Vagina (tissue), 2 donors: ENCODE measurements at regions not wholly inside any gene's neighbourhood (a gene's known extent, or its start where the extent isn't known, plus 50 kb on each side); places are given as distances from the start of the nearest gene placed in this dataset.

Experiments
- POLR2AphosphoS5 ChIP-seq, 2 donors: sonication (generic); formaldehyde crosslinking; IDR thresholded peaks; one replicate each; pipeline ENCODE4 v1.9.0; 2017; ENCODE audit warnings: antibody characterized with exemption in 2 of 2, mild to moderate bottlenecking in 2 of 2, low read depth in 1 of 2; ENCODE audit not compliant: insufficient read depth in 1 of 2
- TF ChIP-seq, protein P1 (sequence below), 3 experiments: fragments of 450-650 bp in 2 of 3; fragments of 200-600 bp in 1 of 3; sonication (generic) in 1 of 3; IDR thresholded peaks; one replicate each; pipeline ENCODE4 v1.5.1; 2017 to 2019; ENCODE audit warnings: antibody characterized with exemption in 3 of 3, mild to moderate bottlenecking in 2 of 3, moderate library complexity in 2 of 3

DNA sequence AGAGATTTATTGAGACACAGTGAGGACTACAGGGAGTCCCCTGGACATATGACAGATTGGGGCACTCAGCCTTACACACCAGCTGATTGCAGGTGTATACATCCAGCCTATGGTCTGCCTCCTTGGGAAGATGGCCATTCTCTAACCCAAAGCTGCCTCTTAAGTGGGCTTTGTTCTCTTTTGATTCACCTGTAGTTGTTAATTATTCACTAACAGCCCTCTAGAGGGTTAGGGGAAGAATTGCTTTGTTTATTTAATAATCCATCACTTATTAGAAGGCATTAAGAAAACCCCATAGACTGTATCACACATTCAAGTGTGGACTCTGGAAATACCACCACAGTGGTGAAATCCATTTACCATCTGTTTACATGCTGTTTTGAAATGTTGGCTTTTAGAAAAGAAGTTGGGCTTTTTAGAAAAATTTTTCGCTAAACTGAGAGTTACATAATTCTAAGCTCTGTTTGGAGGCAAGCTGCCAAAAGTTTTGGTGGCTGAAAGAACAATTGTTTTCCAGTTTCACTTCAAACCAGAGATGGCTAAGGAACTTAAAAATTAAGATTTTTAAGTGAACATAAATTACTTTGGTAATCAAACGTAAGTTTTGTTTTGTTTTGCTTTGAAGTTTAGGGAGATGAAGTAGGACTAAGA, 379.1 kb downstream of the ADRA2A start:
- TF ChIP-seq, protein P1, sequence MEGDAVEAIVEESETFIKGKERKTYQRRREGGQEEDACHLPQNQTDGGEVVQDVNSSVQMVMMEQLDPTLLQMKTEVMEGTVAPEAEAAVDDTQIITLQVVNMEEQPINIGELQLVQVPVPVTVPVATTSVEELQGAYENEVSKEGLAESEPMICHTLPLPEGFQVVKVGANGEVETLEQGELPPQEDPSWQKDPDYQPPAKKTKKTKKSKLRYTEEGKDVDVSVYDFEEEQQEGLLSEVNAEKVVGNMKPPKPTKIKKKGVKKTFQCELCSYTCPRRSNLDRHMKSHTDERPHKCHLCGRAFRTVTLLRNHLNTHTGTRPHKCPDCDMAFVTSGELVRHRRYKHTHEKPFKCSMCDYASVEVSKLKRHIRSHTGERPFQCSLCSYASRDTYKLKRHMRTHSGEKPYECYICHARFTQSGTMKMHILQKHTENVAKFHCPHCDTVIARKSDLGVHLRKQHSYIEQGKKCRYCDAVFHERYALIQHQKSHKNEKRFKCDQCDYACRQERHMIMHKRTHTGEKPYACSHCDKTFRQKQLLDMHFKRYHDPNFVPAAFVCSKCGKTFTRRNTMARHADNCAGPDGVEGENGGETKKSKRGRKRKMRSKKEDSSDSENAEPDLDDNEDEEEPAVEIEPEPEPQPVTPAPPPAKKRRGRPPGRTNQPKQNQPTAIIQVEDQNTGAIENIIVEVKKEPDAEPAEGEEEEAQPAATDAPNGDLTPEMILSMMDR (IDR thresholded peaks at IDR 0.05) = no peak
- TF ChIP-seq POLR2AphosphoS5 (IDR thresholded peaks at IDR 0.05; ENCODE audit: insufficient read depth in 1 of 2, low read depth in 1 of 2) = no peak
